ENCODE measurements at regions not wholly inside any gene's neighbourhood (a gene's known extent, or its start where the extent isn't known, plus 50 kb on each side); places are given as distances from the start of the nearest gene placed in this dataset.

- no peak for ATAC-seq
- Histone ChIP-seq H3K4me1 (no peaks in the 10 kb centered on the region), H3K36me3 (no peaks in the 10 kb centered on the region), H3K4me3 (no peak overlapping the region), H3K27me3 (ENCODE audit: low read depth) (no peaks in the 10 kb centered on the region), H3K27ac (no peak overlapping the region), H3K9me3 (no peaks in the 10 kb centered on the region)
- no peak for TF ChIP-seq CTCF (IDR thresholded peaks at IDR 0.05)
- DNase-seq = no peak
- intact Hi-C loops (cut with DNase I) = no loop called here
These were observed 74.3 kb upstream of the IGFBP5 start for GRCh38 chr2:216769626-216770025.

GRCh38 chr2:216768908-216769411 lies 73.6 kb upstream of the IGFBP5 start:
- no peak for DNase-seq
- ATAC-seq = no peak
- H3K4me1 ChIP-seq = no peaks in the 10 kb centered on the region
- no peak overlapping the region for H3K4me3 ChIP-seq
- no peaks in the 10 kb centered on the region for H3K36me3 ChIP-seq
- no peak overlapping the region for H3K27ac ChIP-seq
- no peaks in the 10 kb centered on the region for H3K9me3 ChIP-seq
- intact Hi-C loops (cut with DNase I) = no loop called here
- H3K27me3 ChIP-seq (ENCODE audit: low read depth) = no peaks in the 10 kb centered on the region
- no peak for TF ChIP-seq CTCF (IDR thresholded peaks at IDR 0.05)

- no peaks in the 10 kb centered on the region for H3K9me3 ChIP-seq
- H3K27me3 ChIP-seq (ENCODE audit: low read depth) = no peaks in the 10 kb centered on the region
- H3K4me1 ChIP-seq = peaks cover 6% of the 10 kb centered on the region
- ATAC-seq (peak; percentile 31 to 61), DNase-seq (no peak)
- no peak overlapping the region for H3K4me3 ChIP-seq
- H3K36me3 ChIP-seq = no peaks in the 10 kb centered on the region
- no peak overlapping the region for H3K27ac ChIP-seq
- no peak for TF ChIP-seq CTCF (IDR thresholded peaks at IDR 0.05)
- intact Hi-C loops (cut with DNase I) = no loop called here
These were observed 70.5 kb upstream of the IGFBP5 start for GRCh38 chr2:216765761-216766262.

- no peaks in the 10 kb centered on the region for H3K27me3 ChIP-seq (ENCODE audit: low read depth)
- peaks cover 11% of the 10 kb centered on the region for H3K4me1 ChIP-seq
- H3K4me3 ChIP-seq = no peak overlapping the region
- ATAC-seq = no peak
- no peak for TF ChIP-seq CTCF (IDR thresholded peaks at IDR 0.05)
- no peaks in the 10 kb centered on the region for H3K9me3 ChIP-seq
- DNase-seq = no peak
- H3K27ac ChIP-seq = no peak overlapping the region
- no peaks in the 10 kb centered on the region for H3K36me3 ChIP-seq
- intact Hi-C loops (cut with DNase I) = no loop called here
These were observed 68.0 kb upstream of the IGFBP5 start for GRCh38 chr2:216763396-216763795.

GRCh38 chr2:216761809-216762208 lies 66.5 kb upstream of the IGFBP5 start:
- no peaks in the 10 kb centered on the region for H3K36me3 ChIP-seq
- DNase-seq = no peak
- peaks cover 11% of the 10 kb centered on the region for H3K4me1 ChIP-seq
- TF ChIP-seq CTCF (IDR thresholded peaks at IDR 0.05) = no peak
- H3K27me3 ChIP-seq (ENCODE audit: low read depth) = no peaks in the 10 kb centered on the region
- ATAC-seq = no peak
- intact Hi-C loops (cut with DNase I) = no loop called here
- H3K9me3 ChIP-seq = no peaks in the 10 kb centered on the region
- no peak overlapping the region for H3K4me3 ChIP-seq
- H3K27ac ChIP-seq = no peak overlapping the region
